ENCODE measurements at regions not wholly inside any gene's neighbourhood (a gene's known extent, or its start where the extent isn't known, plus 50 kb on each side); places are given as distances from the start of the nearest gene placed in this dataset.
A peak's percentile ranks its signal among the peaks of the same experiment; 100 is the strongest.
"Not testable (repeated sequence)": the region's sequence is repeated elsewhere in the genome, so short reads cannot be mapped to it uniquely, and the experiment has no call there.

- BruUV-seq (replicated peaks) = no TSS peak
- intact Hi-C loops (cut with micrococcal nuclease; ENCODE audit: unreplicated experiment) = no loop called here
- no peaks in the 10 kb centered on the region for H3K9me3 Mint-ChIP-seq (ENCODE audit: low read depth, unreplicated experiment)
- H3K4me1 Mint-ChIP-seq (ENCODE audit: low read depth, unreplicated experiment) = no peaks in the 10 kb centered on the region
- no peak for TF ChIP-seq CTCF (IDR thresholded peaks at IDR 0.05; ENCODE audit: unreplicated experiment)
- no peak overlapping the region for H3K27ac Mint-ChIP-seq (ENCODE audit: unreplicated experiment)
- DNase-seq = no peak
- CTCF ChIA-PET = interaction anchor here (0.6 kb wide), 1 partner anchor 92 kb away, joined by 5 read pairs; no protein-coding TSS in a partner anchor
- no peak overlapping the region for H3K4me3 Mint-ChIP-seq (ENCODE audit: low read depth, unreplicated experiment)
- H3K36me3 Mint-ChIP-seq (ENCODE audit: insufficient read depth, unreplicated experiment) = no peaks in the 10 kb centered on the region
- no peaks in the 10 kb centered on the region for H3K27me3 Mint-ChIP-seq (ENCODE audit: unreplicated experiment)
These were observed 539.5 kb downstream of the HAPSTR1 start for GRCh38 chr16:9630985-9631384.

GRCh38 chr16:9633844-9634243 is 542.4 kb downstream of the HAPSTR1 start:
- CTCF ChIA-PET = no interaction called here

DNA sequence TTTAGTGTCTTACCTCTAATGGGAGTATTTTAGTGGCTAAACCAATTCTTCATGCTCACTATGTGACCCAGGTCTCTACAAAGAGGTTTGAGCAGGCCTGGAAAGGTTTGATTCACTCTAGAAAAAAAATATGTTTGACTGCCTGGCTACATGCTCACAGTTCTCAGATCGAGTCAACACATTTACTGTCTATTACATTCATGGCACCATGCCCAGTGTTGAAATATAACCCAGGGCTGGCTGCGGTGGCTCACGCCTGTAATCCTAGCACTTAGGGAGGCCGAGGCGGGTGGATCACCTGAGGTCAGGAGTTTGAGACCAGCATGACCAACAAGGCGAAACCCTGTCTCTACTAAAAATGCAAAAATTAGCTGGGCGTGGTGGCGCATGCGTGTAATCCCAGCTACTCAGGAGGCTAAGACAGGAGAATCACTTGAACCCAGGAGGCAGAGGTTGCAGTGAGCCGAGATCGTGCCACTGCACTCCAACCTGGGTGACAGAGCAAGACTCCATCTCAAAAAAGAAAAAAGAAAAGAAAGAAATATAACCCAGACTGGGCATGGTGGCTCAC is 543.8 kb downstream of the HAPSTR1 start:
- BruUV-seq (replicated peaks); CTCF ChIA-PET: not testable (repeated sequence)

More at GRCh38 chr16:9633844-9634243, 542.4 kb downstream of the HAPSTR1 start:
- intact Hi-C loops (cut with micrococcal nuclease; ENCODE audit: unreplicated experiment) = no loop called here
- Mint-ChIP-seq H3K4me1 (ENCODE audit: low read depth, unreplicated experiment) (no peaks in the 10 kb centered on the region), H3K36me3 (ENCODE audit: insufficient read depth, unreplicated experiment) (no peaks in the 10 kb centered on the region), H3K9me3 (ENCODE audit: low read depth, unreplicated experiment) (no peaks in the 10 kb centered on the region), H3K27me3 (ENCODE audit: unreplicated experiment) (no peaks in the 10 kb centered on the region), H3K4me3 (ENCODE audit: low read depth, unreplicated experiment) (no peak overlapping the region), H3K27ac (ENCODE audit: unreplicated experiment) (no peak overlapping the region)
- no peak for TF ChIP-seq CTCF (IDR thresholded peaks at IDR 0.05; ENCODE audit: unreplicated experiment)
- DNase-seq = no peak
- BruUV-seq (replicated peaks) = no TSS peak

DNA sequence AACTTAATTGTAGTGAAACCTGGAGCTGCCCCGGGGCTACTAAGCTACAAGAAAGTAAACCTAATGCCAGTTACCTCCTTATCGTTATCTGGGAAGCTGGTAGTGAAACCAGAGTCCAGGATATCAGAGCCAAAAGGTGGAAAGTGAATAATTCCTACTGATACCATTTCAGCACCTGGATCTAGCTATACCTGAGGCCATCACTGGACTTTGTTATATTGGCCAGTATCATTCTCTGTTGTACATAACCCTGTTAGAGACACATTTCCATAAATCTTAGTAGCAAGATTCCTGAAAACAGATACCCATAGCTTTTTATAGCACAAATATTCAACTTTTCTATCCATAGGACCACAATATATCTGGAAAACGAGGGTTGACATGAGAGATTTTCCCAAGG is 538.0 kb downstream of the GRIN2A start:
- Mint-ChIP-seq H3K4me3 (ENCODE audit: low read depth, unreplicated experiment) (no peak overlapping the region), H3K9me3 (ENCODE audit: low read depth, unreplicated experiment) (no peaks in the 10 kb centered on the region), H3K4me1 (ENCODE audit: low read depth, unreplicated experiment) (peaks cover 13% of the 10 kb centered on the region), H3K27ac (ENCODE audit: unreplicated experiment) (no peak overlapping the region), H3K27me3 (ENCODE audit: unreplicated experiment) (no peaks in the 10 kb centered on the region), H3K36me3 (ENCODE audit: insufficient read depth, unreplicated experiment) (no peaks in the 10 kb centered on the region)
- intact Hi-C loops (cut with micrococcal nuclease; ENCODE audit: unreplicated experiment) = no loop called here
- no peak for TF ChIP-seq CTCF (IDR thresholded peaks at IDR 0.05; ENCODE audit: unreplicated experiment)
- no peak for DNase-seq
- no TSS peak for BruUV-seq (replicated peaks)
- CTCF ChIA-PET = no interaction called here

More for the DNA sequence above, 543.8 kb downstream of the HAPSTR1 start:
- H3K4me1 Mint-ChIP-seq (ENCODE audit: low read depth, unreplicated experiment); H3K27ac Mint-ChIP-seq (ENCODE audit: unreplicated experiment); H3K27me3 Mint-ChIP-seq (ENCODE audit: unreplicated experiment); H3K36me3 Mint-ChIP-seq (ENCODE audit: insufficient read depth, unreplicated experiment); DNase-seq; H3K4me3 Mint-ChIP-seq (ENCODE audit: low read depth, unreplicated experiment); intact Hi-C loops (cut with micrococcal nuclease; ENCODE audit: unreplicated experiment); H3K9me3 Mint-ChIP-seq (ENCODE audit: low read depth, unreplicated experiment): not testable (repeated sequence)

DNA sequence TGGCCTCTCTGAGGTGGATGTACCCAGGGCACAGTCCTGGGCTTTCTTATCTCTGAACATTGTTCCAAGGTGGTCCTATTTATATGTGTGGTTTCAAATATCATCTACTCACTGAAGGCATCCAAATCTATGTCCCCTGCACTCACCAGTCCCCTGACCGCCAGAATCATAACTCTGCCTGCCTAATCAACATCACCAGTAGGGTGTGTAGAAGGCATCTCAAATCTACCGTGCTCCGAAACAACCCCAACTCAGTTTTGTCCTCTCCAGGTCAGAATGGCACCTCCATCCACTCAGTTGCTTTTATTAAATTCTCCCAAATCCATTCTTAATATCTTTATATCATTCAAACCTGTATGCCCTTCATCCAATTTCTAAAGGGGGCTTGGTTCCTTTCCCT is 536.3 kb downstream of the GRIN2A start:
- no peaks in the 10 kb centered on the region for H3K27me3 Mint-ChIP-seq (ENCODE audit: unreplicated experiment)
- H3K4me3 Mint-ChIP-seq (ENCODE audit: low read depth, unreplicated experiment) = no peak overlapping the region
- no peaks in the 10 kb centered on the region for H3K9me3 Mint-ChIP-seq (ENCODE audit: low read depth, unreplicated experiment)
- intact Hi-C loops (cut with micrococcal nuclease; ENCODE audit: unreplicated experiment) = loop anchor here (1.0 to 5.0 kb wide), 6 partner anchors 61 to 861 kb away; no protein-coding TSS in a partner anchor
- peaks cover 13% of the 10 kb centered on the region for H3K4me1 Mint-ChIP-seq (ENCODE audit: low read depth, unreplicated experiment)
- no TSS peak for BruUV-seq (replicated peaks)
- TF ChIP-seq CTCF (IDR thresholded peaks at IDR 0.05; ENCODE audit: unreplicated experiment) = peak; percentile 10
- no peaks in the 10 kb centered on the region for H3K36me3 Mint-ChIP-seq (ENCODE audit: insufficient read depth, unreplicated experiment)
- CTCF ChIA-PET = no interaction called here
- H3K27ac Mint-ChIP-seq (ENCODE audit: unreplicated experiment) = no peak overlapping the region
- no peak for DNase-seq

Data from Calu3 (cell line).